NCI-H748 (cell line): ENCODE measurements at regions not wholly inside any gene's neighbourhood (a gene's known extent, or its start where the extent isn't known, plus 50 kb on each side); places are given as distances from the start of the nearest gene placed in this dataset.

Experiments
- DNase-seq: peaks from one replicate; lab custom pipeline; 2025; ENCODE audit not compliant: unreplicated experiment; lab: John Stamatoyannopoulos, UW

DNA sequence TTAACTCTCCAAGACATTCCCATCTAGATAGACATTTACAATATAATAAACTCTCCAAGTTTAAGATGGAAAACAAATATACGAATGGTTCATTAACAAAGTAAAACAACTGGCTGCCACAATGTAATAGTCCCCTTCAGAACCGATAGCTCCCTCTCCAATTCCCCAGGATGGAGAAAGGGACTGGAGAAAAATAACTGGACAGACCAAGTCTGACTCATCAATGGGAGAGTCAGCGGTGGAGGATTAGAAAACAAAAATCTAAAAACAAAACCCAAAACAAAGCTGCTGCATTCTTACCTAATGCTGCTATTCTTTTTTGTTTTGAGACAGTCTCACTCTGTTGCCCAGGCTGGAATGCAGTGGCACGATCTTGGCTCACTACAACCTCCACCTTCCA, 468.1 kb downstream of the SHQ1 start:
- DNase-seq = no peak

DNA sequence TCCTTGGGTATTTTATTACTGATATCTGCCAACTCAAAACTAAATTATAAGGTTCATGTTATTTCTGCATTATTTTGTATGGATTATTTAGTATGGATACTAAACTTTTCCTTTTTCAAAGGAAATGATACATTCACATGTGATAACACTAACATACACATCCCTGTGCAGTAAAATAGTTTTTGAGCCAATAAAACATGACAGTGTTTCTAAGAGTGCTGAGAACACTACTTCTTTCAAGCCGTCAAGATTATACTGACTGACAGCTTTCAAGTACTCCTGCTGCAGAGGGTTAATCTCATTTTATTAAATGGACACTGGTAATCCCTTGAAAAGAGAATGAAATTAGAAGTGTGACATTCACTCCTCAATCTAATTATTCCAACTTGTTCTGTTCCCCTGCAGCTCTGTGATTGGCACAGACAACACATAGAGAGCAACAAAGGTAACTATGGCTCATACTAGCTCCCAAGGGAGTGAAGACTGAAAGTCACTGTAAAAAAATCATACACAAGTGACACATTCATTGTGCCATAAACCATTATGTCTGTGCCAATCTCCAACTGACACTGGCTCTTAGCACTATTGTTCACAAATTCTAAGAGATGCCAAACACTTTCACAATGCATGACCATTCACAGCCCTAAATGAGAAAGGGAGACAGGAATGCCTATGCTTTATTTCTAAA, 468.6 kb downstream of the SHQ1 start:
- no peak for DNase-seq

DNA sequence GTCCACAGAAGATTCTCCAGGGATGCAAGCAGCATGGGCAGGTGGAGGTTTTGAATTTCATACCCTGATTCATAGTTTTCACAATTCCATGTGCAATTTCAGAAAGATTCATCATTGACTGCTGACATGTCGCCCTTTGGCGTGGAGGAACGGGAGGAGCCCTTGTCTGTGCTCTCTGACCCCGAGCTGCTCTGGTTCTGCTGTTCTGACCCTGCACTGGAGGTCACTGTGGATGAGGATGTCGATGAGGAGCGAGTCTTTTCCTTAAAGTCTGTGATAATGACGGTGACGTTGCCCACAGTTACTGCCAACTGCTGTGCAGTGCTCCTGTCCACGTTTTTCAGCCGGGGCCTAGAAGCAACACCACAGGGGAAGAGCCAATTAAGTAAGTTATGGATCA, 470.0 kb downstream of the SHQ1 start:
- DNase-seq = no peak

DNA sequence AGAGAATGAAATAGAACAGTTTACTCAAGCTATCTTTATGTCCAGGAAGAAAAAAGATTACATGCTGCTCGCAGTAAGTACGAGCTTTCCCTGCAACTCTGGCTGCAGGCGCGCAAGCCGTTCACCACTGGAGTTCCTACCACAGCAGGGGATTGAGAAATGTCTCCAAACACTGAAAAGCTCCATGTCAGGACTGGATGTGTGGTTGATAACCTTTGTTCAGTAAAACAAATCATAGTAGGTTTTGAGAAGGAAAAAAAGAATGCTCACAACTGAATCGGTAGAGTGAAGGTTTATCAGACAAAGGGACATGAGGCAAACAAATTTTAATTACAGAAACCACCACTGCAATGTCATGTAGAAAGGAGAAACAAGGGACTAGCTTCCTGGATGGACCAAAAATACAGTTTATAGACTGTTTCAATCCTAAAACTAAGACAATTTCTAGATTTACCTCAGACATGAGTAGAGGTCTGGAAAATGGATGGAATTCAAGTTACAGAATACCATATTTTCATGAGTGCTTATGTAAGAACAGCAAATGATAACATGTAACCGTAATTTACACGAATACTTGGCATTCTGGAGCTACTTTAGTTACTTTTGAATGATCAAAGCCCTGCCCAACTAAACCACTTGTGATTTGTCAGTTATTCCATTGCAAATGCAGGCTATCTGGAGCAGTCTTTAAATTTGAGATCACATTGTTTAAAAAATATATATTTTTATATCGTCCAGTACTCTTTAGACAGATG, 471.1 kb downstream of the SHQ1 start:
- DNase-seq = no peak

GRCh38 chr3:72375237-72376076, 472.8 kb downstream of the SHQ1 start:
- DNase-seq = no peak

- no peak for DNase-seq
These were observed 475.1 kb downstream of the SHQ1 start for GRCh38 chr3:72373139-72373538.

GRCh38 chr3:72372161-72372560, 476.1 kb downstream of the SHQ1 start:
- DNase-seq = no peak

DNA sequence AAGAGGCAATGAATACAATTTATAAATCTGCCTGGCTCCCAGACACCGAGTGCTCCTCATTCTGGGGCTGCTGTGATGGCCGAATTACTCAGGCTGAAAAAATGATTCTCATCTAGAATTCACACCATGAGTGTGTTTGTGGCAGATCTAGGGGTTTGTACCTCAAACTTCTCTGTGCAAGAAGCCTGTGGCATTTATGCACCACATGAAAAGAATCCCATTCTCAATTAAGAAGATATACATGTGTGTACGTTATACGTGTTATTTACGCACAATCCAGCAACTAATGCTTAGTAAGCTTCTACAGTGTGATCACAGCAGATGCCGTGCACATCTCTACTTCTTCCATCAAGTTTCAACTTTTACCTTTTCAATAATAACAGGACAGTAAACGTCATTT, 476.8 kb downstream of the SHQ1 start:
- no peak for DNase-seq

DNA sequence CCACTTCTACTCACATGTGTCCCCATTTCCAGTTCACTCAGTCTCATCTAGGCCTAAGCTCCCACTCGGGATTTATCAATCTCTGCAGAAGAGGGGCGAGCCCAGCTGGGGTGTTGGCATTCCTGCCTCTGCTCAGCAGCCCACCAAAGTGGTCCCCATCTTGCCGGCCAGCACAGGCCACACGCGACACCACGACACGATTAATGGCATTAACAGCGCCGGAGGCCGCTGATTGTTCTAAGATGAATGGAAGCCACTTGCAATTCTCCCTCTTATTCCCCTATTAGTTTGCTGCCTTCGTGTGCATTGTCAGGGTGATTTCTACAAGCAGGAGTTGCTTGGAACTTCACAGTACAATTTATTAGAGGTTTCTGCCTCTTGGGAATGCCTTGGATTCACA, 477.3 kb downstream of the SHQ1 start:
- no peak for DNase-seq

GRCh38 chr3:72369681-72370080, 478.6 kb downstream of the SHQ1 start:
- no peak for DNase-seq

DNA sequence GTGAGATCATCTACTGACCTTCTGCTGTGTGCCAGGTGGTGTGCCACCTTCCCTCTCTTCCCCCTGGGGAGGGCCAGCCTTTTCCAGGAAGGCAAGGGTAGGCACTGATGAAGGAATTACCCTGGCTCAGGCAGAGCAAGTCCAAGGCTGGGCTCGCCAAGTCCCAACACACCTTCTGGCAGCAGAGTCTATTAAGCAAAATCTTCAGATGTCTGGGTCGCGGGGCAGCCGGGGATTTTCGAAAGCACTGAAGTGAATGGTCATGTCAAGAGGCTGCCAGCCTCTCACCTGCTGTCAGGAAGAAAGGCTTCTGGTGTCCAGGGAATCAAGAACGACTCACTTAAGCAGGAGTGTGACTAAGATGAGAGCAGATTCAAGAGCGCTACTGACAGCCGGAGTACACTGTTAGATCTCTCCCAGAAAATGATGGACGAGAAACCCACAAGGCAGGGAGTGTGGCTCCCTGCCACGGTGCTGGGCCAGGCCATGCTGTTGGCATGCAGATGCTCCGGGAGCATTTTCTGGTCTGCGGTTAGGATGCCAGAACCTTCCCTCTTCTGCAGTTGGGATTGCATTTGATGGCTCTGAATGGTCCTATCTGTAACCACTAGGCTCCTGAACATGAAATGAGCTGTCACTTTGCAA, 479.8 kb downstream of the SHQ1 start:
- DNase-seq = no peak

- no peak for DNase-seq
These were observed 486.3 kb downstream of the SHQ1 start for GRCh38 chr3:72361990-72362389.

GRCh38 chr3:72359743-72360142, 488.5 kb downstream of the SHQ1 start:
- DNase-seq = no peak

DNA sequence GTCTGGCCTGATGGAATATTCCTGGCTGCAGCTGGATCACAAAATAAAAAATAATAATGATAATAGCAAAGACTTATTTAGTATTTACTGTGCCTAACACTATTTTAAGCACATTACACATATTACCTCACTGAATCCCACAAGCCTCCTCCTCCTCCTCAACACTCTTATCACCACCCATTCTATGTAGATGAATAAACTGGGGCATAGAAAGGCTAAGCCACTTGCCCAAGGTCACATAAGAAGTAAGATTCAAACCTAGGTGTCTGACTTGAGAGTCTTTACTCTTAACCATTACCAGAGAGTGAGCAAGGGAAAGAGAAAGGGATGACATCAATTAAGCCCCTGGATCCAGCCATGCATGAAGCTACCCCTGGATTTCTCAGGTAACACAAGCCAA, 493.1 kb downstream of the SHQ1 start:
- no peak for DNase-seq

- no peak for DNase-seq
These were observed 493.8 kb downstream of the SHQ1 start for GRCh38 chr3:72354486-72354885.

DNA sequence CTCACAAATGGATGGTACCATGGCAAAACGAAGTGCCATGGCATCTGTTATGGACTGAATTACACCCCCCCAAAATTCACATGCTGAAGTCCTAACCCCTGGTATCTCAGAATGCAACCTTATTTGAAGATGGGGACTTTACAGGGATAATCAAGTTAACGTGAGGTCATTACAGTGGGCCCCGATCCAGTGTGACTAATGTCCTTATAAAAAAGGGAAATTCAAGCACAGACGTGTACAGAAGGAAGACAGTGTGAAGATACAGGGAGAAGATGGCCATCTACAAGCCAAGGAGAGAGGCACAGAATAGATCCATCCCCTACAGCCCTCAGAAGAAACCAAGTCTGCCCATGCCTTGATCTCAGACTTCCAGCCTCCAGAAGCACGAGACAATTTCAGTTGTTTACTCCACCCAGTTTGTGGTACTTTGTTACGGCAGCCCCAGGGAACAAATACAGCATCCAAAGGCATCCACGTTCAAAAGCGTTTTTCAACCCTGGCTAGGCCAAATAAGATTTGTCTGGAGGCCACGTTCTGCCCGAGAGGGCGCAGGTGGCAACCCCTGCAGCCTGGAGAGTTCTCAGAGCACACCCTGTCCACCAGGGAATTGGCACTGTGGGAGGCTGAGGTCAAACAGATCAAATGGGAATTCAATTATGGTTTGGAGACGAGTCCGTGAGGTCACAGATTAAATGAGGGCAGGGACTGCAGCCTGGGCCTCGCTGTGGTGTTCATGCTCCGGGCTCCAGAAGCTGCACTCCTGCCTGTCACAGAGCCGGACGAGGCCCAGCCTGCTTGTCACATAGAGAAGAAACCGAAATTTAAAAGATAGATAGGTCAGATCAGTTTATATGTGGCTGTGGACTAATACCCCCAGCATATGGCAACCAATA, 494.8 kb downstream of the SHQ1 start:
- DNase-seq = no peak

GRCh38 chr3:72352176-72352575, 496.1 kb downstream of the SHQ1 start:
- no peak for DNase-seq

- DNase-seq = no peak
These were observed 496.7 kb downstream of the SHQ1 start for GRCh38 chr3:72351536-72351935.

DNA sequence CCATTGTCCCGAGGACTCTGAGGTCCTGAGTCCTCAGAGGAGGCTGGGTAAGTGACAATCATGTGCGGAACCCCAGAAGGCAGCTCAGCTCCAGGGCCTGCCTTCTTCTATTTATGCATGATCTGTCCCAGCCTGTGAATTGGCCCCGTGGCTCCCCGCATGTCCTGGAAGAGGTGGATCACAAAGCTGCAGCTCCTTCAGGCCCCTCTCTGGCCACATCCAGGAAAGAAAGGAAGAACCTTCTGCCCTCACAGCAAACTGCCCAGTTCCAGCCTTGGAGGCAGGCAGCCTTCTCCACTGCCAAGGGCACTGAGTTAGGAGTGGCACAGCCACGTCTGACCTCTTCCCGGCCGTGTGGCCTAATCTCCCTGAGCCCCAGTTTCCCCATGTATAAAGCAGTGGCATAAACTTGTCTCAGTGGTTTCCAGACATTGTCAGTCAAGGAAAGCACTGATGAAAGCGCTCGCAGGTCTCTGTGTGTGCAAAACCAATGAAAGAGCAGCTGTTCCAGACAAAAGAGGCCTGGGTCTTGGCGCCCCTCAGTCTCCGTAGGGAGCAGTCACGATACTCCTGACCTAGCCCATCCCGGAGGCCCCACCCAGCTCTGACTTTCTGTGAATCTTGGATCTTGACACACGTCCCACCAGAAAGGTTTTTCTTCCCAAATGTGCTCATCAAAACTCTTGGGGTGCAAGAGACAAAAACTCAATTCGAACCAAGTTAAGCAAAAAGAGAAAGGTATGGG, 497.3 kb downstream of the SHQ1 start:
- DNase-seq = no peak

DNA sequence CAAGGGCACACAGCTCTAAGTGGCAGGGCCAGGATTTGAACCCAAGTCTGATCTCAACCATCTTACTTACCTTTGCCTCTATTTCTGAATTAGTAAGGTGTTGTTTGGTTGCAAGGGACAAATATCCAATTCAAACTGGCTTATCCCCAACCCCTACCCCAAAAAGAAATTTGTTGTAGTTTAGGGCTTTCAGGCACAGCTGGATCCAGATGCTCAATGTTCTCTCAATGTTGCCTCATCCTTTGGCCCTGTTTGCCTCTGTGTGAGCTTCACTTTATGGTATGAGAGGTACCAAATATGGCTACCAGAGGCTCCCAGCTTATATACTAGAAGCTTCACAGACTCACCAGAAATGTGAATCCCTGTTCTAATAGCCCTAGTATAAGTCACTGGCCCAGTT, 499.9 kb downstream of the SHQ1 start:
- no peak for DNase-seq
